GM12873 (cell line): ENCODE measurements at regions not wholly inside any gene's neighbourhood (a gene's known extent, or its start where the extent isn't known, plus 50 kb on each side); places are given as distances from the start of the nearest gene placed in this dataset.

Source experiments
- TF ChIP-seq, protein P1 (sequence below): IDR thresholded peaks from 2 replicates; pipeline ENCODE4 v1.5.1; 2012; ENCODE audit warnings: low read depth, mild to moderate bottlenecking, moderate library complexity, low read length, control low read depth; ENCODE audit not compliant: insufficient read depth; ENCODE audit errors: missing control alignments

DNA sequence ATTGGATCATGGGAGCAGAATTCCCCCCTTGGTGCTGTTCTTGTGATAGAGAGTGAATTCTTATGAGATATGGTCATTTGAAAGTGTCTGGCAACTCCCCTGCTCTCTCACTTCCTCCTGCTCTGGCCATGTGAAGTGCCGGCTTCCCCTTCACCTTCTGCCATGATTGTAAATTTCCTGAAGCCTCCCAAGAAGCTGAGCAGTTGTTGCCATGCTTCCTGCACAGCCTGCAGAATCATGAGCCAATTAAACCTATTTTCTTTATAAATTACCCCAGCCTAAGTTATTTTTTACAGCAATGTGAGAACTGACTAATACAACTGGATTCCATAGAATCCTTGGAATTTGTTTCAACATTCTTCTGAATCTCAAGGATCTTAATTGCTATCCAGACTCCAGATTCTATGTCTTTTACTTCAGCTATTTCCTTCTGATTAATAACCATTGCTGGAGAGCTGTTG is 328.1 kb downstream of the SLITRK5 start:
- TF ChIP-seq, protein P1, sequence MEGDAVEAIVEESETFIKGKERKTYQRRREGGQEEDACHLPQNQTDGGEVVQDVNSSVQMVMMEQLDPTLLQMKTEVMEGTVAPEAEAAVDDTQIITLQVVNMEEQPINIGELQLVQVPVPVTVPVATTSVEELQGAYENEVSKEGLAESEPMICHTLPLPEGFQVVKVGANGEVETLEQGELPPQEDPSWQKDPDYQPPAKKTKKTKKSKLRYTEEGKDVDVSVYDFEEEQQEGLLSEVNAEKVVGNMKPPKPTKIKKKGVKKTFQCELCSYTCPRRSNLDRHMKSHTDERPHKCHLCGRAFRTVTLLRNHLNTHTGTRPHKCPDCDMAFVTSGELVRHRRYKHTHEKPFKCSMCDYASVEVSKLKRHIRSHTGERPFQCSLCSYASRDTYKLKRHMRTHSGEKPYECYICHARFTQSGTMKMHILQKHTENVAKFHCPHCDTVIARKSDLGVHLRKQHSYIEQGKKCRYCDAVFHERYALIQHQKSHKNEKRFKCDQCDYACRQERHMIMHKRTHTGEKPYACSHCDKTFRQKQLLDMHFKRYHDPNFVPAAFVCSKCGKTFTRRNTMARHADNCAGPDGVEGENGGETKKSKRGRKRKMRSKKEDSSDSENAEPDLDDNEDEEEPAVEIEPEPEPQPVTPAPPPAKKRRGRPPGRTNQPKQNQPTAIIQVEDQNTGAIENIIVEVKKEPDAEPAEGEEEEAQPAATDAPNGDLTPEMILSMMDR, result no peak

DNA sequence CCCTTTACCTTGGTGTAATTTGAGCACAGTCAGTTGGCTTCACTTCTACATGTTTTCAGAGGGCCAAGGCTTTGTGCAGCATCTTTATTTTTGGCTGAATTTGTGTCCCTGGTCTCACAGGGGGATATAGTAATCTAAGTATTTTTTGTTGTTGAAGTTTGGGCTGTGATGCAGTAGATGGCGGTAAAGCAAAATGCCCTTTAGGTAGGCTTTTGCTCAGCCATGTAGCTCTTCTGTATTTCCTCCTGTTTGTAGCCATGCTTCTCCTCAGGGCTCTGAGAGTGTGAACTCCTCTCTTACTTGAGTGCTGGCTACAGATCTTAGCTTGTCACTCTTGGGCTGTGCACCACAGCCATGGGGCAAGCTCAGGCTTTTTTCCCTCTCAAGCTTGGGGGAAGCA is 328.6 kb downstream of the SLITRK5 start:
- TF ChIP-seq, protein P1, result no peak

DNA sequence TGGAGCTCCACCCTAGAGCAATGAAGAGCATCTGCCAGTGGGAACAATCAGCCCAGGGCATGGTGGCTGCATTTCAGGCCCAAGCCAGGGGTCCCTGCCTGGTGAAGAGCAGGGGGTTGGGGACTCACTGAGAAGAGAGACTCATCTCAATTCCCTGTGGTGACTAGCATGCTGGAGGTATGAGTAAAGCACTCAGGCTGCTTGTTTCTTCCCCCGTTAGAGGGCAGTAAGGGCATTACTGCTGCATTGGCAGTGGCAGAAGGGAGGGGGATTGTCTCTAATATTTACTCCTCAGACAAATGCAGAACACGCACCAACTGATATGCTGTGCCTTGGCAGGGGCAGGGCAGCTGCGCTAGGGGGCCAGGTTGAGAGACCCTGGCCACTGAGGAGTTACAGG is 329.1 kb downstream of the SLITRK5 start:
- TF ChIP-seq, protein P1, result no peak

DNA sequence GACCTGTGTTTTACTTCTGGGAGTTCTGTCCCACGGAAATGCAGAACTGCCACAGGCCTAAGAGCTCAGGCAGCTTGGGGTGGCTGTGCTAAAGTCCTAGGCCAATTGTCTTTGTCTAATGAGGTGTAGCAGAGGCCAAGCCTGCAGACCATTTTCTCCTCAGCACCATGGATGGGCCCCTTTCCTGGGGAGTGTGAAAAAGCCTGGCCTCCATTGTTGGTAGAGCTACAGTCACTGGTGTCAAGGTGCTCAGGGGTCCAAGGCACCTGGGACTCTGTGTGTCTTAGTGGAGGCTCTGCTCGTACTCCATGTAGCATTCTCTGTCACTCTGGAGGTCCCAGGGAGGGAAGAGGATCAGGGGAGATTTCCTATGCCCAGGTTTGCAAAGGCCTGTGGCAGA is 329.6 kb downstream of the SLITRK5 start:
- TF ChIP-seq, protein P1, result no peak

DNA sequence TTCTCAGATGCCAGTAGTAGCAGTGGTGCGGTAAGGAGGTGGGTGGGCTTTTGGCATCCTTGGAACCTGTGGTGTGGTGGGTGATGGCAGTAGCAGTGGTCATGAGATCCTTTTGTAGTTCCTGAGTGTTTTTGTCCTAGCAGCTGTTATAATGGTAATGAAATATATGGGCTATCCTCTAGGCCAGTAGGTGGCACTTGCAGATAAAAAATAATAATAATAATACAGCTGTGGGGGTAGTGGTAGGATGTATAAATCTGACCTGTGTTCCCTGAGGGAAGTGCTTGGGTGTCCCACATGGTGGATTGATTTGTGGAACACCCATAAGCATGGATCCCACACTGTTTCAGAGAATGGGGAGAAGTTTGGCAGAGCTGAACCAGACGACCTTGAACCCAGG is 334.0 kb downstream of the SLITRK5 start:
- TF ChIP-seq, protein P1, result no peak

DNA sequence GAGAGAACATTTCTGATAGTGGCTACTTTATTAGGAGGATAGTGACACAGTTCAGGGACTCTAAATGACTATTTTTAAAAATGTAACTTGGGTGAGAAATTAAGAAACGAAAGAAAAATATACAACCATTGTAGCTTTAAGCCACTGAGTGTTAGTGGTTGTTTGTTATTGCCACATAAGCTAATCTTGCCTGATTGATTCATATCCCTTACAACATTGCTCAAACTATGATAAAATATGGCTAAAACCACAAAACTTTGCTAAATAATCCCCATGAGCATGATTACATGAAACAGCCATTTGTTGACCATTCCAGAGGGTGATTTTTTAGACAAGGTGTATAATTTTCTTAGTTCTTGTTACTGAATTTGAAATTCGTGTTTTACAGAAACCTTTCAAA is 343.4 kb downstream of the SLITRK5 start:
- TF ChIP-seq, protein P1, result no peak

DNA sequence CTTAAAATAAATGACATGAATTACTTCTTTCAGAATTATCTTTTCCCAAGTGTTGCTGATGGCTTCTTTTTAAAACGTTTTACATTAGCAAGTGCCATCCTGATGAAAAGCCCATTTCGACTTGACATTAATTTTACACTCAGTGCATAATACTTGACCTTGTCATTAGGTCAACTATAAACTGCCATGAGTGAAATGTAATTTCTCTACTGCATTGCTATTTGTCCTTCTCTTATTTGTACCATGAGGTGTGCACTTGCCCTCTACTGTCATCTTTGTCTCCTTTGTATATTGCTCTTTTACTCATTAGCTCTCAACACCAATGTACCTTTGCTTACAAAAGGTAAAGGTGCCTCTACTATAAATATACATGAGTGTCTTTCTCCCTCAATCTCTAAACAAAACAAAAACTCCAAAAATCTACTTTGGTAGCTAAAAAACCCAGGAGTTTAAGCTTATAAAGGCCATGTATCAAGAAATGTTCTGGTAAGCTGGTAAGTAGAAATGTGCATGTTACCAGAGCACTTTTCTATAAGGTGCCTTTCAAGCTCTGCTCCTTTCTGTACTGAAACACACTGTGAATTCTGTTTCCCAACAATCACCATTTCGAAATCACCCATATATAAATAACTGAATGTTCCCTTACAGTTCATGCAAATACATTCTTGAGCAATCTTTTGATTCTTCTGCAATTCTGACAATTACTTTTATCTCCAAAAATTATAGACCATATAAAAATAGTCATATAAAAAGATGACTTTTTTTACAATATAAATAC is 351.4 kb downstream of the SLITRK5 start:
- TF ChIP-seq, protein P1, result no peak
